Activated CD4-positive, alpha-beta T cell treated with anti-CD3 and anti-CD28 coated beads, Interleukin-2, amount 50 U/mL, for 4 hours (primary cell): ENCODE measurements at regions not wholly inside any gene's neighbourhood (a gene's known extent, or its start where the extent isn't known, plus 50 kb on each side); places are given as distances from the start of the nearest gene placed in this dataset.
"Not testable (repeated sequence)": the region's sequence is repeated elsewhere in the genome, so short reads cannot be mapped to it uniquely, and the experiment has no call there.

Source experiments
- DNase-seq, 2 experiments: peaks; one replicate each; pipeline ENCODE4 v3.0.0-alpha.2; 2020

- DNase-seq = no peak
These were observed 109.1 kb upstream of the PEG3 start for GRCh38 chr19:56949626-56950025.

DNA sequence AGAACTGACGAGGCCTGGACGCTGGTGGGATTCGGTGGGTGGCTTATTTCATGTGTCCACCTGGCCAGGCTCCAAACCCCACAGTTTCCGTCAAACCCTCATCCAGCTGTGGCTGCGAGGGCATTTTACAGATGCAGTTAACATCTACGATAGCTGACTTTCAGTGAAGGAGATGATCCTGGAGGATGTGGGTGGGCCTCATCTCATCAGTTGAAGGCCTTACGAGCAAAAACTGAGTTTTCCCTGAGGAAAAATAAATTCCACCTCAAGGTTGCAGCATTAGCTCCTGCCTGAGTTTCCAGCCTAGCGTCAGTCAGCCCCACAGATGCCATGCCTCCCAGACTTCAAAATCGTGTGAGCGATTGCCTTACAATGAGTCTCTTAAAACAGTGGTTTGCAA is 111.1 kb upstream of the PEG3 start:
- DNase-seq = no peak

GRCh38 chr19:56953470-56953869 is 112.9 kb upstream of the PEG3 start:
- DNase-seq = no peak

- DNase-seq = no peak
These were observed 115.2 kb upstream of the PEG3 start for GRCh38 chr19:56955637-56956216.

- no peak for DNase-seq
These were observed 116.1 kb upstream of the PEG3 start for GRCh38 chr19:56956503-56957226.

- DNase-seq = no peak
These were observed 118.7 kb upstream of the PEG3 start for GRCh38 chr19:56959205-56959604.

DNA sequence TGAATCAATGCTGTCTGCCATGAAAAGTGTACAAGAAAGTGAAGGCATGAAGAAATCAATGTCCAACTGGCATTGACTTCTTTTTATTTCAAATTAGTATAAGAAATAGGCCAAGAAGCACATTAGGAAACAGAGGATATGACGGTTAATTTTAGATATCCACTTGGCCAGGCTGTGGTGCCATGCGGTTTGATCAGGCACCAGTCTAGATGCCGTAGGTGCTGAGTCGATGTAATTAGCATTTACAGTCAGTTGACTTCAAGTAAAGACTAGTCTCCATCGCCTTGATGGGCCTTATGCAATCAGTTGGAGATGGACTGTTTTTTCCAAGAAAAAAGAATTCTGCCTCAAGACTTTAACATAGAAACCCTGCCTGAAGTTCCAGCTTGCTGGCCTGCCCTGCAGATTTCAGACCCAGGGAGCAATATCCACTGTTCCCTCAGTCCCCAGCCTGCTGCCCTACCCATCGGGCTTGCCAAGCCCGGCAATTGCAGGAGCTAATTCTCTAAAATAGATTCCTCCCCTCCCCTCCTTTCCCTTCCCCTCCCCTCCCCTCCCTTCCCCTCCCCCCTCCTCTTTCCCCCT is 120.5 kb upstream of the PEG3 start:
- no peak for DNase-seq

GRCh38 chr19:56964410-56964920 is 123.9 kb upstream of the PEG3 start:
- DNase-seq = no peak

- DNase-seq = no peak
These were observed 125.7 kb upstream of the PEG3 start for GRCh38 chr19:56966225-56966696.

GRCh38 chr19:56966697-56967299 is 126.3 kb upstream of the PEG3 start:
- no peak for DNase-seq

DNA sequence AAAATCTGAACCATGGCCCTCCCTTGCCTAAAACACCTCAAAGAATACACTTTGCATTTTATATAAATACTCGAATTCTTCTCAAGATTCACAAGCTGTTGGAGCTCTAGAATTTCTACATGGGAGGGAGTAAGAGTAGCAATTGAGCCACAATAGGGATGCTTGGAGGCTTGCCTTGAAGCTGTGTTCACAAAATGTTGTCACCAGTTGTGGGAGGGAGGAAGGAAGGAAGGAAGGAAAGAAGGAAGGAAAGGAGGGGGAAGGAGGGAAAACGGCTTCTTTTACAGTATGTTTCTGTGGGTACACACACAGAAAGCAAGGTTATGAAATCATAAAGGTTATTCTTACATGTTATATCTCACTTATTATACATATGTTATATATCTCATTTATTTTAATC is 128.6 kb upstream of the PEG3 start:
- DNase-seq = no peak

GRCh38 chr19:56969759-56970178 is 129.2 kb upstream of the PEG3 start:
- no peak for DNase-seq

DNA sequence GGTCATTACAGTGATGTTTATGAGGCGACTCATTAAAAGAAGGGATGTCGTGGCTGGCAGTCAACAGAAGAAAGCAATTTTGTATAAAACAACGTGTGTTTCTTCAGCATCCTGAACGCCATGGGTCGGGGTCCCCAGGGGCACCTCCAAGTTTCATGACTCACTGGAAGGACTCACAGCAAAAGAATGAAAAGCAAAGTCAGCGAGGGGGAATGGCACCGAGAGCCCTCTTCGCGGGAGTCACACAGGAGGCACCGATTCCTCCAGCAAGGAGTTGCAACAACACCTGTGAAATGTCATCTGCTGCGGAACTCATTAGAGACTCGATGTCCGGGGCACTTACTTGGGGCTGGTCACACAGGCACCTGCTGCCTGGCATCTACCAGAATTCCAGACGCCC is 130.7 kb upstream of the PEG3 start:
- DNase-seq = no peak

DNA sequence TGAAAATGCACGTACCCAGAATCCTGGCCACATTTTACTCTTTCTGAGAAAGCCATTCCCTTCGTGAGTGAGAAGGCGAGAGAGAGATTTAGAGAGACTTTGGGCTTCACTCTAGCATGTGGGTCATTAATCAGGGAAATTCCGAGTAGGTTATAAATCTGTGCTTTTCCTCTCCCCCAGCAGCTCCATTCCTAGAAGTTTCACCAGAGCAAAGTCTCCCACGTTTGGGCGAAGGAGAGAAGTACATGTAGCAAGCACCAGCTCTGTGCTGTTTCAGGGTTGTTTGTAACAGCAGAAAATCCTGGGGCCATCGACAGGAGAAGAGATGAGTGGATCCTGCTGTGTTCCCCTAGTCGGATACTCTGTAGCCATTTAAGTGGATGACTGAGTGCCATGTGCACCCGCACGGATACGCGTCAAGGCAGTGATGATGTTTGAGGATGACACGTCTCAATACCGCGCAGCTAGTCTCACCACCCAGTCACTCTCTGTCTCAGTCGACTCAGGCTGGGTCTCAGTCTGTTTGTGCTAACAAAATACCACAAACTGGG is 131.8 kb upstream of the PEG3 start:
- no peak for DNase-seq

GRCh38 chr19:56973713-56974555 is 133.4 kb upstream of the PEG3 start:
- DNase-seq = no peak

- DNase-seq = no peak
These were observed 134.2 kb upstream of the PEG3 start for GRCh38 chr19:56974556-56975207.

GRCh38 chr19:56976300-56976699 is 135.8 kb upstream of the PEG3 start:
- no peak for DNase-seq

GRCh38 chr19:56976995-56977906 is 136.7 kb upstream of the PEG3 start:
- DNase-seq = no peak

GRCh38 chr19:56978023-56978565 is 137.6 kb upstream of the PEG3 start:
- no peak for DNase-seq

DNA sequence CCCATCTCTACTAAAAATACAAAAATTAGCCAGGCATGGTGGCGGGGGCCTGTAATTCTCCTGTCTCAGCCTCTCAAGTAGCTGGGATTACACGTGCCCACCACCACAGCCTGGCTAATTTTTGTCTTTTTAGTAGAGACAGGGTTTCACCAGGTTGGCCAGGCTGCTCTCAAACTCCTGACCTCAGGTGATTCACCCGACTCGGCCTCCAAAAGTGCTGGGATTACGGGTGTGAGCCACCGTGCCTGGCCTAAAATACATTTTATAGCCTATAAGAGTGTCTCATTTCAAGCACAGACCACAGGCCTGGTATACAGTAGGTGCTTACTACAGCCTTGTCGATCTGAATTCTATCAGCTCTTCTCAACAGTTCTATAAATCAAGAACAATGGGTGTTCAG is 139.5 kb upstream of the USP29 start:
- not testable (repeated sequence) for DNase-seq
